ENCODE measurements at regions not wholly inside any gene's neighbourhood (a gene's known extent, or its start where the extent isn't known, plus 50 kb on each side); places are given as distances from the start of the nearest gene placed in this dataset.

DNA sequence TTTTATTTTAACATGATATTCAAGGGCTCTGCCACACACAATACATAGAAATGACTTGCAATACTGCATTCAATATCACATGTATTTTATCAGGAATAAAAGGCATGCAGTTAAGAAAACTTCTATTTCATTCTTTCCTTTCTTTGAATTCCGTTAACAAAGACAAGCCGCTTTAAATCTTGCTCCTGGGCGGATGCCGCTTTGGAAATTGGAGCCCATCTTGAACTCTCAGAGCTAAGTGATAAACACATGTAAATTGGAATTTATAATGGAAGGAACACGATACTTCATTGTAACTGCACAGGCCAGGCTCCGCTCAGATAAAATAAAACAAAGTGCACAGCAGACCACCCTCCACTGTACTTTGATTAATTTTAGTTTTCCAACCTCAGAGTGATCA is 774.5 kb upstream of the COBL start:
- Mint-ChIP-seq H3K27me3 (peaks cover 10% of the 10 kb centered on the region), H3K4me1 (ENCODE audit: low read depth) (no peaks in the 10 kb centered on the region), H3K36me3 (ENCODE audit: insufficient read depth) (no peaks in the 10 kb centered on the region), H3K27ac (no peak overlapping the region), H3K9me3 (ENCODE audit: low read depth) (peaks cover 3% of the 10 kb centered on the region), H3K4me3 (ENCODE audit: low read depth) (no peak overlapping the region)
- TF ChIP-seq, protein P1, sequence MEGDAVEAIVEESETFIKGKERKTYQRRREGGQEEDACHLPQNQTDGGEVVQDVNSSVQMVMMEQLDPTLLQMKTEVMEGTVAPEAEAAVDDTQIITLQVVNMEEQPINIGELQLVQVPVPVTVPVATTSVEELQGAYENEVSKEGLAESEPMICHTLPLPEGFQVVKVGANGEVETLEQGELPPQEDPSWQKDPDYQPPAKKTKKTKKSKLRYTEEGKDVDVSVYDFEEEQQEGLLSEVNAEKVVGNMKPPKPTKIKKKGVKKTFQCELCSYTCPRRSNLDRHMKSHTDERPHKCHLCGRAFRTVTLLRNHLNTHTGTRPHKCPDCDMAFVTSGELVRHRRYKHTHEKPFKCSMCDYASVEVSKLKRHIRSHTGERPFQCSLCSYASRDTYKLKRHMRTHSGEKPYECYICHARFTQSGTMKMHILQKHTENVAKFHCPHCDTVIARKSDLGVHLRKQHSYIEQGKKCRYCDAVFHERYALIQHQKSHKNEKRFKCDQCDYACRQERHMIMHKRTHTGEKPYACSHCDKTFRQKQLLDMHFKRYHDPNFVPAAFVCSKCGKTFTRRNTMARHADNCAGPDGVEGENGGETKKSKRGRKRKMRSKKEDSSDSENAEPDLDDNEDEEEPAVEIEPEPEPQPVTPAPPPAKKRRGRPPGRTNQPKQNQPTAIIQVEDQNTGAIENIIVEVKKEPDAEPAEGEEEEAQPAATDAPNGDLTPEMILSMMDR (IDR thresholded peaks at IDR 0.05; ENCODE audit: unreplicated experiment) = no peak
- no peak for DNase-seq (ENCODE audit: low spot score, unreplicated experiment)

DNA sequence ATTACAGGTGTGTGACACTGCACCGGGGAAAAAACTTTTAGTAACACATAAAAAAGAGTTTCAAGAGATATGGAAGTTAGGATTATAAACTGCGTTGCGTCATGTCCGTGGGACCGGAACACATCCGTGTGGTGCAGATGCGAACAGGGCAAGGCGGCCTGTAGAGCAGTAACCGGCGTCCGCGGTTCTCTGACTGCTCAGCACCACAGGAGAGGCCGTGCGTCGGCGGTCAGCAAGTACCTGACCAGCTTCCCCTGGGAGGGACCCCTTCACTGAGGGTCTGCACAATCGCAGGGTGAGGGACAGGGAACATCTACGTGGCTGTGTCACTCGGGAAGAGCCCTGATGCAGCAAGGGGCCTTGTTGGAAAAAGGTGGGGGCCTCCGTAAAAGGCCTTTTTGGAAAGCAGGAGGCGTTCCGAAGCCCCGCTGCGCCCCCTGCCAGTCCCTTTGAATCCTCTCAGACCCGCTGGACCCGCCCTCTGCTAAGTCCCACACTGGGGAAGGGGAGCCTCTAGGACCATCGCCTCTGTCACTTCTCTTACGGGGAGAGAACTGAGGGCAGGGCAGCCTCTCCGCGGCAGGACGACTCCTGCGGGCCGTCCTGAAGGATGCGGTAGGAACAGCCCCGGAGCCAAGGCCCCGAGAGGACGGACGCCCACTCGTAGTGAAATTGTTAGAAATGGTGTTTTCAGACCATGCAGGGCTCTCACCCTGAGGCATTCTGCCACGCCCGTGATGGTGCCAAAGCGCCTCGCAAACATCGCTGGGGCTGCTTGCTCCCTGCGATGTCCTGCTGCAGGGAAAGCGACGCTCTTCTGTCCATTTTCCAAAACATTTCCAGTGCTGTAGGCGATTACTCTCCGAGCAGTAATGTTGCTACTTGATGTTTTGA is 771.6 kb upstream of the COBL start:
- H3K4me1 Mint-ChIP-seq (ENCODE audit: low read depth) = peaks cover 5% of the 10 kb centered on the region
- TF ChIP-seq, protein P1 (IDR thresholded peaks at IDR 0.05; ENCODE audit: unreplicated experiment) = peak; percentile 60
- peaks cover 10% of the 10 kb centered on the region for H3K27me3 Mint-ChIP-seq
- no peaks in the 10 kb centered on the region for H3K36me3 Mint-ChIP-seq (ENCODE audit: insufficient read depth)
- no peaks in the 10 kb centered on the region for H3K9me3 Mint-ChIP-seq (ENCODE audit: low read depth)
- peak overlapping the region; percentile 69 for H3K4me3 Mint-ChIP-seq (ENCODE audit: low read depth)
- H3K27ac Mint-ChIP-seq = peak overlapping the region; percentile 81
- DNase-seq (ENCODE audit: low spot score, unreplicated experiment) = peak; percentile 28

DNA sequence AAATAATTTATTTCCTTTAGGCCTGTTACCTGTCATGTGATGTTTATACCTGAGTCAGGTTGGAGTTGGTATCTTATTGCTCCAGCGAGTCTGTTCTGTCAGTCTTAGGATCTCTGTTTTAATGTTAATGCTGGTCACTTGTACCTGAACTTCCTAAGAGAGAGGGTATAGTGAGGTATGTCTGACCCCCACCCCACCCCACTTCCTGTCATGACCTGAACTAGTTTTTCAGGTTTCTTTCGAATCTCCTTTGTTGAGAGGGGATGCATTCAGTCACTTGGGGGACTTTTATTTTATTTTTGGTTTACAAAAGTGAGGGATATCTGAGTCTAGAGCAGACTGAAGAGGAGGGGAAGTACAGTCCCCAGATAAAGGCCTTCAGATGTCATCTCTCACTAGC is 769.0 kb upstream of the COBL start:
- H3K4me3 Mint-ChIP-seq (ENCODE audit: low read depth) = no peak overlapping the region
- H3K27me3 Mint-ChIP-seq = peaks cover 10% of the 10 kb centered on the region
- no peak for DNase-seq (ENCODE audit: low spot score, unreplicated experiment)
- no peak overlapping the region for H3K27ac Mint-ChIP-seq
- H3K36me3 Mint-ChIP-seq (ENCODE audit: insufficient read depth) = no peaks in the 10 kb centered on the region
- TF ChIP-seq, protein P1 (IDR thresholded peaks at IDR 0.05; ENCODE audit: unreplicated experiment) = no peak
- peaks cover 9% of the 10 kb centered on the region for H3K4me1 Mint-ChIP-seq (ENCODE audit: low read depth)
- no peaks in the 10 kb centered on the region for H3K9me3 Mint-ChIP-seq (ENCODE audit: low read depth)

DNA sequence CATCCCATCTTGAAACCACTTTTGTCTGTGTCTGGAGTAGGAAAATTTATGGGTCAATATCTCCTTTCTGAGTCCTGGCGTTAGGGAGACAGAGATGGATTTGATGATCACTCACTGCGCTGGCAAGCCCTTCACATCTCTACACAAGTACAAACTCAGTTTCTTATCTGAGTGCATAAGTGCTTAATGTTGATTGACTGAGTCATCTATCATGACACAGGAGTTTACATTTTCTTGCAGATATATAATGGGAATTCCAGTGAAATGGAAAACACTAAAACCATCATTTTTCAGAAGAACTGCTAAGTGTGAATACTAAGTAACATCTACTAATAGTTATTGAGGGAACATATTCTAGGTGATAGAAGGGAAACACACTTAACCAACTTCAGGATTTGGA is 763.9 kb upstream of the COBL start:
- Mint-ChIP-seq H3K4me3 (ENCODE audit: low read depth) (no peak overlapping the region), H3K27me3 (no peaks in the 10 kb centered on the region), H3K27ac (peak overlapping the region; percentile 77), H3K36me3 (ENCODE audit: insufficient read depth) (no peaks in the 10 kb centered on the region), H3K9me3 (ENCODE audit: low read depth) (no peaks in the 10 kb centered on the region), H3K4me1 (ENCODE audit: low read depth) (peaks cover 25% of the 10 kb centered on the region)
- no peak for DNase-seq (ENCODE audit: low spot score, unreplicated experiment)
- TF ChIP-seq, protein P1 (IDR thresholded peaks at IDR 0.05; ENCODE audit: unreplicated experiment) = no peak

DNA sequence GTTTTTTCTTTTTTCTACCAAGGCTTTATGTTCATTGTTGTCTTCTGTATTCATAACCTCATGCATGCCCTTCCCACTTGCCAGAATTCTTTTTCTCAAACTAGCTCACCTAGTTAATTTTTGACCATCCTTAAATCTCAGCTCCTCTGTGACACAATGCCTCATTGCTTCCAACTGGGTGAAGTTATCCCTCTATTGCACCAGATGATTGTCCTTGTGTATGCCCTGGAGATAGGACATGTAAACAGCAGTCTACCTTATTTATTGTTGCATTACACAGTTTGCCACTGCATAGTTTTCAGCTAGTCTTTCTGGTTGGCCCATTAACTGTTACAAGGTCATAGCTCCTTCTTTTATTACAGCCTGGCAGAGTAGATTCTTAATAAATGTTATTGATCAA is 763.1 kb upstream of the COBL start:
- no peak overlapping the region for H3K27ac Mint-ChIP-seq

More for the DNA sequence above, 763.1 kb upstream of the COBL start:
- TF ChIP-seq, protein P1 (IDR thresholded peaks at IDR 0.05; ENCODE audit: unreplicated experiment) = no peak
- Mint-ChIP-seq H3K4me3 (ENCODE audit: low read depth) (peak overlapping the region; percentile 17), H3K9me3 (ENCODE audit: low read depth) (no peaks in the 10 kb centered on the region), H3K27me3 (no peaks in the 10 kb centered on the region), H3K4me1 (ENCODE audit: low read depth) (peaks cover 24% of the 10 kb centered on the region), H3K36me3 (ENCODE audit: insufficient read depth) (no peaks in the 10 kb centered on the region)
- DNase-seq (ENCODE audit: low spot score, unreplicated experiment) = no peak

All from progenitor cell of endocrine pancreas (in vitro differentiated cells).